ENCODE measurements at regions not wholly inside any gene's neighbourhood (a gene's known extent, or its start where the extent isn't known, plus 50 kb on each side); places are given as distances from the start of the nearest gene placed in this dataset.

DNA sequence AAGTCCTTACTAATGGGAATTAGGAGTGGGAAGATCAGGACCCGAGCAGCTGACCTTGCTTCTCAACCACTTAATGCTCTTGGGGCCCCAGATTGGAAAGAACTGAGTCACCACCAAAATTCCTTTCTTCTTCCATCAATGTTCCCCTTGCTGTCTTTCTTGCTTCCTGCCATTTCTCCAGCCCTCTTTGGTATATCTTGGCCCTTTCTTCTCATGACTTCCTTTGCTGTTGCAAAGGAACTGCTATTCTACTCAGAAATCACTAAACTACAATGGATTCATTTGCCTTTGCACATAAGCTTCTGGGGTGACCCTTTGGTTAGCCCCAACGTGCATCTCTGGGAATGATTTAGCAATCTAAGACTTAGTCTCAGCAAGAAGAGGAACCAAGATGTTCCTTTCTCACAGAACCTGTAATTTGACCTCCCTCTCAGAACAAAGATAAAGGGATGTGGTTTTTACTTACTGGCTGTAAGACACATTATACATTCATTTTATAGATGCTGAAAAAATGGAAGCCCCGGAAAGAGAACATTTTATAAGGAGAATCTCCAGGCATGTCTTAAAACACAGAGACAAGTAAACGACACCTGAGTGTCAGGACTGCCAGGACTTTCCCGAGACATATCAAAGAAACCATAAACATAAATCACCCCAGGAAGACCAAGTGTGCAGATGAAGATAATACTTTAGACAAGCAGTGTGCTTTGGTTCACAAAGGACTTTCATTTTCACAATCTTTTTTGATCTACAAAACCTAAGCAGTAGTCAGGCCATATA lies 99.0 kb upstream of the TNFAIP3 start (continued):
- TF ChIP-seq, protein P1, sequence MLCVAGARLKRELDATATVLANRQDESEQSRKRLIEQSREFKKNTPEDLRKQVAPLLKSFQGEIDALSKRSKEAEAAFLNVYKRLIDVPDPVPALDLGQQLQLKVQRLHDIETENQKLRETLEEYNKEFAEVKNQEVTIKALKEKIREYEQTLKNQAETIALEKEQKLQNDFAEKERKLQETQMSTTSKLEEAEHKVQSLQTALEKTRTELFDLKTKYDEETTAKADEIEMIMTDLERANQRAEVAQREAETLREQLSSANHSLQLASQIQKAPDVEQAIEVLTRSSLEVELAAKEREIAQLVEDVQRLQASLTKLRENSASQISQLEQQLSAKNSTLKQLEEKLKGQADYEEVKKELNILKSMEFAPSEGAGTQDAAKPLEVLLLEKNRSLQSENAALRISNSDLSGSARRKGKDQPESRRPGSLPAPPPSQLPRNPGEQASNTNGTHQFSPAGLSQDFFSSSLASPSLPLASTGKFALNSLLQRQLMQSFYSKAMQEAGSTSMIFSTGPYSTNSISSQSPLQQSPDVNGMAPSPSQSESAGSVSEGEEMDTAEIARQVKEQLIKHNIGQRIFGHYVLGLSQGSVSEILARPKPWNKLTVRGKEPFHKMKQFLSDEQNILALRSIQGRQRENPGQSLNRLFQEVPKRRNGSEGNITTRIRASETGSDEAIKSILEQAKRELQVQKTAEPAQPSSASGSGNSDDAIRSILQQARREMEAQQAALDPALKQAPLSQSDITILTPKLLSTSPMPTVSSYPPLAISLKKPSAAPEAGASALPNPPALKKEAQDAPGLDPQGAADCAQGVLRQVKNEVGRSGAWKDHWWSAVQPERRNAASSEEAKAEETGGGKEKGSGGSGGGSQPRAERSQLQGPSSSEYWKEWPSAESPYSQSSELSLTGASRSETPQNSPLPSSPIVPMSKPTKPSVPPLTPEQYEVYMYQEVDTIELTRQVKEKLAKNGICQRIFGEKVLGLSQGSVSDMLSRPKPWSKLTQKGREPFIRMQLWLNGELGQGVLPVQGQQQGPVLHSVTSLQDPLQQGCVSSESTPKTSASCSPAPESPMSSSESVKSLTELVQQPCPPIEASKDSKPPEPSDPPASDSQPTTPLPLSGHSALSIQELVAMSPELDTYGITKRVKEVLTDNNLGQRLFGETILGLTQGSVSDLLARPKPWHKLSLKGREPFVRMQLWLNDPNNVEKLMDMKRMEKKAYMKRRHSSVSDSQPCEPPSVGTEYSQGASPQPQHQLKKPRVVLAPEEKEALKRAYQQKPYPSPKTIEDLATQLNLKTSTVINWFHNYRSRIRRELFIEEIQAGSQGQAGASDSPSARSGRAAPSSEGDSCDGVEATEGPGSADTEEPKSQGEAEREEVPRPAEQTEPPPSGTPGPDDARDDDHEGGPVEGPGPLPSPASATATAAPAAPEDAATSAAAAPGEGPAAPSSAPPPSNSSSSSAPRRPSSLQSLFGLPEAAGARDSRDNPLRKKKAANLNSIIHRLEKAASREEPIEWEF (IDR thresholded peaks at IDR 0.05; ENCODE audit: insufficient replicate concordance, low read depth, low read length): peak; percentile 23
- TF ChIP-seq STAT1 (conservative IDR thresholded peaks at IDR 0.05) (no peak), POLR2A (IDR thresholded peaks at IDR 0.05; ENCODE audit: low read depth, low read length) (no peak), FOXM1 (IDR thresholded peaks at IDR 0.05; ENCODE audit: low read depth, low read length) (peak; percentile 46; the same call in 1 of the 2 replicates), IKZF1 (conservative IDR thresholded peaks at IDR 0.05) (peak; percentile 77), SP1 (IDR thresholded peaks at IDR 0.05; ENCODE audit: low read depth, low read length) (peak; percentile 14), JUNB (IDR thresholded peaks at IDR 0.05) (peak; percentile 36), BACH1 (IDR thresholded peaks at IDR 0.05; ENCODE audit: borderline replicate concordance) (no peak), MYC (IDR thresholded peaks at IDR 0.05; ENCODE audit: insufficient read depth, insufficient read length, insufficient replicate concordance, low read length, severe bottlenecking) (no peak), HDAC2 (IDR thresholded peaks at IDR 0.05) (no peak), SUZ12 (IDR thresholded peaks at IDR 0.05; ENCODE audit: unreplicated experiment) (no peak), NR2F1 (conservative IDR thresholded peaks at IDR 0.05) (peak; percentile 68; the same call in 1 of the 2 replicates), TCF7 (IDR thresholded peaks at IDR 0.05; ENCODE audit: borderline replicate concordance) (no peak), NFYB (IDR thresholded peaks at IDR 0.05; ENCODE audit: insufficient read depth, low read depth, low read length) (no peak), EED (IDR thresholded peaks at IDR 0.05; ENCODE audit: low read depth) (peak; percentile 48)
- TF ChIP-seq, protein P2, sequence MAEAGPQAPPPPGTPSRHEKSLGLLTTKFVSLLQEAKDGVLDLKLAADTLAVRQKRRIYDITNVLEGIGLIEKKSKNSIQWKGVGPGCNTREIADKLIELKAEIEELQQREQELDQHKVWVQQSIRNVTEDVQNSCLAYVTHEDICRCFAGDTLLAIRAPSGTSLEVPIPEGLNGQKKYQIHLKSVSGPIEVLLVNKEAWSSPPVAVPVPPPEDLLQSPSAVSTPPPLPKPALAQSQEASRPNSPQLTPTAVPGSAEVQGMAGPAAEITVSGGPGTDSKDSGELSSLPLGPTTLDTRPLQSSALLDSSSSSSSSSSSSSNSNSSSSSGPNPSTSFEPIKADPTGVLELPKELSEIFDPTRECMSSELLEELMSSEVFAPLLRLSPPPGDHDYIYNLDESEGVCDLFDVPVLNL (IDR thresholded peaks at IDR 0.05; ENCODE audit: low read depth, low read length): no peak
- TF ChIP-seq, protein P3, sequence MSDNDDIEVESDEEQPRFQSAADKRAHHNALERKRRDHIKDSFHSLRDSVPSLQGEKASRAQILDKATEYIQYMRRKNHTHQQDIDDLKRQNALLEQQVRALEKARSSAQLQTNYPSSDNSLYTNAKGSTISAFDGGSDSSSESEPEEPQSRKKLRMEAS (IDR thresholded peaks at IDR 0.05; ENCODE audit: low read depth, low read length): no peak
- TF ChIP-seq, protein P4, sequence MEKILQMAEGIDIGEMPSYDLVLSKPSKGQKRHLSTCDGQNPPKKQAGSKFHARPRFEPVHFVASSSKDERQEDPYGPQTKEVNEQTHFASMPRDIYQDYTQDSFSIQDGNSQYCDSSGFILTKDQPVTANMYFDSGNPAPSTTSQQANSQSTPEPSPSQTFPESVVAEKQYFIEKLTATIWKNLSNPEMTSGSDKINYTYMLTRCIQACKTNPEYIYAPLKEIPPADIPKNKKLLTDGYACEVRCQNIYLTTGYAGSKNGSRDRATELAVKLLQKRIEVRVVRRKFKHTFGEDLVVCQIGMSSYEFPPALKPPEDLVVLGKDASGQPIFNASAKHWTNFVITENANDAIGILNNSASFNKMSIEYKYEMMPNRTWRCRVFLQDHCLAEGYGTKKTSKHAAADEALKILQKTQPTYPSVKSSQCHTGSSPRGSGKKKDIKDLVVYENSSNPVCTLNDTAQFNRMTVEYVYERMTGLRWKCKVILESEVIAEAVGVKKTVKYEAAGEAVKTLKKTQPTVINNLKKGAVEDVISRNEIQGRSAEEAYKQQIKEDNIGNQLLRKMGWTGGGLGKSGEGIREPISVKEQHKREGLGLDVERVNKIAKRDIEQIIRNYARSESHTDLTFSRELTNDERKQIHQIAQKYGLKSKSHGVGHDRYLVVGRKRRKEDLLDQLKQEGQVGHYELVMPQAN (conservative IDR thresholded peaks at IDR 0.05): no peak
- TF ChIP-seq, protein P5, sequence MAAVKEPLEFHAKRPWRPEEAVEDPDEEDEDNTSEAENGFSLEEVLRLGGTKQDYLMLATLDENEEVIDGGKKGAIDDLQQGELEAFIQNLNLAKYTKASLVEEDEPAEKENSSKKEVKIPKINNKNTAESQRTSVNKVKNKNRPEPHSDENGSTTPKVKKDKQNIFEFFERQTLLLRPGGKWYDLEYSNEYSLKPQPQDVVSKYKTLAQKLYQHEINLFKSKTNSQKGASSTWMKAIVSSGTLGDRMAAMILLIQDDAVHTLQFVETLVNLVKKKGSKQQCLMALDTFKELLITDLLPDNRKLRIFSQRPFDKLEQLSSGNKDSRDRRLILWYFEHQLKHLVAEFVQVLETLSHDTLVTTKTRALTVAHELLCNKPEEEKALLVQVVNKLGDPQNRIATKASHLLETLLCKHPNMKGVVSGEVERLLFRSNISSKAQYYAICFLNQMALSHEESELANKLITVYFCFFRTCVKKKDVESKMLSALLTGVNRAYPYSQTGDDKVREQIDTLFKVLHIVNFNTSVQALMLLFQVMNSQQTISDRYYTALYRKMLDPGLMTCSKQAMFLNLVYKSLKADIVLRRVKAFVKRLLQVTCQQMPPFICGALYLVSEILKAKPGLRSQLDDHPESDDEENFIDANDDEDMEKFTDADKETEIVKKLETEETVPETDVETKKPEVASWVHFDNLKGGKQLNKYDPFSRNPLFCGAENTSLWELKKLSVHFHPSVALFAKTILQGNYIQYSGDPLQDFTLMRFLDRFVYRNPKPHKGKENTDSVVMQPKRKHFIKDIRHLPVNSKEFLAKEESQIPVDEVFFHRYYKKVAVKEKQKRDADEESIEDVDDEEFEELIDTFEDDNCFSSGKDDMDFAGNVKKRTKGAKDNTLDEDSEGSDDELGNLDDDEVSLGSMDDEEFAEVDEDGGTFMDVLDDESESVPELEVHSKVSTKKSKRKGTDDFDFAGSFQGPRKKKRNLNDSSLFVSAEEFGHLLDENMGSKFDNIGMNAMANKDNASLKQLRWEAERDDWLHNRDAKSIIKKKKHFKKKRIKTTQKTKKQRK (IDR thresholded peaks at IDR 0.05; ENCODE audit: low read depth, low read length): no peak
